HAP-1 (cell line): ENCODE measurements at regions not wholly inside any gene's neighbourhood (a gene's known extent, or its start where the extent isn't known, plus 50 kb on each side); places are given as distances from the start of the nearest gene placed in this dataset.

ENCODE experiments used
- DNase-seq, 2 experiments: peaks; one replicate each; pipeline ENCODE4 v3.0.0-alpha.2; 2016 to 2020; ENCODE audit warnings: low spot score in 2 of 2
- H3K27me3 ChIP-seq: fragments of 250-450 bp; sonication (Bioruptor Pico); 2 replicates; pipeline ENCODE4 v1.5.1; 2020; ENCODE audit warnings: low read depth, mild to moderate bottlenecking, moderate library complexity
- H3K36me3 ChIP-seq: fragments of 250-450 bp; sonication (Bioruptor Pico); replicated peaks from 2 replicates; pipeline ENCODE4 v1.5.1; 2020; ENCODE audit warnings: mild to moderate bottlenecking
- H3K4me1 ChIP-seq: fragments of 250-450 bp; sonication (Bioruptor Pico); 2 replicates; pipeline ENCODE4 v1.5.1; 2020; ENCODE audit warnings: mild to moderate bottlenecking
- H3K4me3 ChIP-seq: fragments of 250-450 bp; sonication (Bioruptor Pico); 2 replicates; pipeline ENCODE4 v1.5.1; 2020; ENCODE audit warnings: mild to moderate bottlenecking, moderate library complexity
- H3K9me3 ChIP-seq: fragments of 250-450 bp; sonication (Bioruptor Pico); 2 replicates; pipeline ENCODE4 v1.5.1; 2020; ENCODE audit warnings: mild to moderate bottlenecking, moderate library complexity
- in situ Hi-C: fragments of 300-500 bp; cut with MboI; formaldehyde crosslinking; loops from 3 replicates; pipeline ENCODE4 v1.14.3; 2020; ENCODE audit warnings: low sequenced_read_pairs, inconsistent platforms, mixed read lengths

DNA sequence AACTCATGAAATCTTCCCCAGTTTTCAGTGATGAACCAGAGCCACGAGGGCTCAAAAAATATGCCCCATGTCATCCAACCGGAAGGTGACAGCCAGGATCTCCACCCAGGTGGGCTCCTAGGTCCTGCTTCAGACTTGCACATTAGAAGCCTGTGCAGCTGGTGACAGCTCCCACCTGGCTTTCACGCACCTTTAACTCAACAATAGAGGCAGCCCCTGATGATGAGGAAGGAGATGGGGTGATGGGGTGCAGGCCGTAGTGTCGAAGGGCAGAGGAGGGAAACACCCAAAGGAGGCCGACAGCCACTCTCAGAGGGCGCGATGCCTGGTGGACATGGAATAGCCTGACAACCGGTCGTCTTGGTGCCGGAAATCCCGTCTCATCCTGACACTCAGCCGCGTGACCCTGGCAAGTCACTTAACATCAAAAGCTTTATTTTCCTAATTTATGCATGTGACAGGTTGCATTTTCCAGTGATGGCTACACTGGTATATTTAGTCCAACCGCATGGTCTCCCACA, 118.0 kb downstream of the SOX1 start:
- H3K4me1 ChIP-seq = no peaks in the 10 kb centered on the region
- no peaks in the 10 kb centered on the region for H3K27me3 ChIP-seq
- no peaks in the 10 kb centered on the region for H3K36me3 ChIP-seq
- no peak for DNase-seq
- no peaks in the 10 kb centered on the region for H3K9me3 ChIP-seq
- in situ Hi-C loops = no loop called here
- no peak overlapping the region for H3K4me3 ChIP-seq

DNA sequence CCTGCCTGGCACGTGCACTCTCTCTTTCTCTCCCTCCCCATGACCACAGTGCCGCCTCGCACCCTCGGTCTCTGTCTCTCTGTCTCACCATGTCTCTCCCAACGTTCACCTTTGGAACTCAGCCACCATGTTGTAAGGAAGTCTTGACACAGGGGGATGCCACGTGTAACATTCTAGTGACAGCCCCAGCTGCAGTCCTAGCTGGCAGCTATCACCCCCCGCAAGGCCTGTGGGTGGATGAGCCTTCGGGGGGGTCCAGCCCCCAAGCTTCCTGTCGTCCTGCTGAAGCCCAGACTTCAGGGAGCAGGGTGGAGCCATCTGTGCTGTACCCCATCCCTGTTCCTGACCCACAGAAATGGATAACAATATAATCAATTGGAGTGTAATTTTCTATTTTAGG, 118.5 kb downstream of the SOX1 start:
- H3K36me3 ChIP-seq = no peaks in the 10 kb centered on the region
- DNase-seq = no peak
- H3K27me3 ChIP-seq = no peaks in the 10 kb centered on the region
- no peaks in the 10 kb centered on the region for H3K9me3 ChIP-seq
- no peaks in the 10 kb centered on the region for H3K4me1 ChIP-seq
- in situ Hi-C loops = no loop called here
- H3K4me3 ChIP-seq = no peak overlapping the region

DNA sequence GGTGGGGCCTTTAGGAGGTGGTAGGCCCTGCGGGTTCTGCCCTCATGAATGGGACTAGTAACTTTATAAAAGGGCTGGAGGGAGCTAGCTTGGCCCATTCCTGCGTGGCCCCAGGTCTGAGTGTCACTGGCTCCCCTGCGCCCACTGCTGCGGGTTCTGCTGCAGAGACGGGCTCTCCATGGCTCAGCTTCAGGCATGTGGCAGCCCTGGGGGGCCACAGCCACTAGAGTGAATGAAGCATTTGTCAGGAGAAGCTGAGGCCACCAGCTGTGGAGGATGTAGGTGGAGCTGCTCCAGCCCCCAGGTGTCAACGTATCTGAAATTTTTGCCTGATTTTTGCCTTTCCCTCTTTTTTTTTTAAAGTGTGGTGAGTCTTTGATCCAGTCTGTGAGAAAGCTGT, 119.1 kb downstream of the SOX1 start:
- DNase-seq = no peak
- H3K4me3 ChIP-seq = no peak overlapping the region
- in situ Hi-C loops = no loop called here
- H3K36me3 ChIP-seq = no peaks in the 10 kb centered on the region
- H3K9me3 ChIP-seq = no peaks in the 10 kb centered on the region
- H3K27me3 ChIP-seq = no peaks in the 10 kb centered on the region
- no peaks in the 10 kb centered on the region for H3K4me1 ChIP-seq

GRCh38 chr13:112187527-112188297, 120.8 kb downstream of the SOX1 start:
- no peak overlapping the region for H3K4me3 ChIP-seq
- DNase-seq = no peak
- no peaks in the 10 kb centered on the region for H3K36me3 ChIP-seq
- in situ Hi-C loops = no loop called here
- no peaks in the 10 kb centered on the region for H3K27me3 ChIP-seq
- H3K4me1 ChIP-seq = no peaks in the 10 kb centered on the region
- no peaks in the 10 kb centered on the region for H3K9me3 ChIP-seq

DNA sequence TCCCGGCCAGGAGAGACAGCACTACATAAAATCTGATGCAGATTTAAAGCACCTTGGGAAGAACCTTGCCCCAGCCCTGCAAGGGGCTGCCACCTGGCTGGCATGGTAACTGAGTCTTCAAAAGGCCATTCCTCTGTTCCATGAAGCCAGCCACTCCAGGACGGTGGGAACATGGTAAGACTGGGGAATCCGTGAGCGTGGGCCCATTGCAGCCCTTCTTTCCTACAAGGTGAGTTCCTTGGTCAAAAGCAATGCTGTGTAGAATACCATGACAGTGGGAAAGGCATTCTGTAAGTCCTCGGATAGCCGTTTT, 121.3 kb downstream of the SOX1 start:
- Histone ChIP-seq H3K4me3 (no peak overlapping the region), H3K4me1 (no peaks in the 10 kb centered on the region), H3K36me3 (no peaks in the 10 kb centered on the region), H3K9me3 (no peaks in the 10 kb centered on the region), H3K27me3 (no peaks in the 10 kb centered on the region)
- in situ Hi-C loops = no loop called here
- DNase-seq = no peak

DNA sequence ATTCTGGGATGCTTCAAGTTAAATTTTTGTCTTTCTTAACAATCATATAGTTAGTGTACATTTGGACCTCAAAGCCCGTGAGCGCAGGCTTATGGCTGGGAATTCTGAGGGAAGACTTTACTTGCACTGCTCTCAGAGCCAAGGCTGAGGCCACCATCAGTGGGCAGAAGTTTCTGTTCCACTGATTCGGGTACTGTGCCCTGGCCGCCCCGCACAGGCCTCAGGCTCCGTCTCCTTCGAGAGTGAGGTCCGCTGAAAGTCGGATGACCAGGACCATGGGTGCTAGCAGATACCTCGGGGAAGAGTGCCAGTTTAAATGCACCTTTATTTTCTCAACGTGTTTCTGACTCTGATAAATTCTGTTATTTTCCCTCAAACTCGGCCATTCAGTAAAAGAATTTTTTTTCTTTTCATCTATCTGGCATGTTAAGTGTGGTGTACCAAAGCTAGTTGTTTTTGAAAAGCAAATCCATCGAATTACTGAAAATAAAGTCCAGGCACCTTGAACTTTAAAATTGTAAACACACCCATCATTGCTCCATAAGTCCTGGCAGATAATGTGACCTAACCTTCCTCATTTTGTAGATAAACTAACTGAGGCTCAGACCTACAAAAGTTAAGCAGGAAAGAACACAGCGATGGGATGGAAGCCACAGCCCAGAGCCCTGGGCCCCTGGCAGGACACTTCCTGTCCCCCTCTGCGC, 126.7 kb downstream of the SOX1 start:
- no peak for DNase-seq
- in situ Hi-C loops = no loop called here
- no peaks in the 10 kb centered on the region for H3K36me3 ChIP-seq
- H3K4me1 ChIP-seq = no peaks in the 10 kb centered on the region
- no peaks in the 10 kb centered on the region for H3K9me3 ChIP-seq
- H3K4me3 ChIP-seq = no peak overlapping the region
- no peaks in the 10 kb centered on the region for H3K27me3 ChIP-seq

GRCh38 chr13:112194167-112194530, 127.2 kb downstream of the SOX1 start:
- Histone ChIP-seq H3K9me3 (no peaks in the 10 kb centered on the region), H3K4me3 (no peak overlapping the region), H3K27me3 (no peaks in the 10 kb centered on the region), H3K4me1 (no peaks in the 10 kb centered on the region), H3K36me3 (no peaks in the 10 kb centered on the region)
- in situ Hi-C loops = no loop called here
- DNase-seq = no peak

DNA sequence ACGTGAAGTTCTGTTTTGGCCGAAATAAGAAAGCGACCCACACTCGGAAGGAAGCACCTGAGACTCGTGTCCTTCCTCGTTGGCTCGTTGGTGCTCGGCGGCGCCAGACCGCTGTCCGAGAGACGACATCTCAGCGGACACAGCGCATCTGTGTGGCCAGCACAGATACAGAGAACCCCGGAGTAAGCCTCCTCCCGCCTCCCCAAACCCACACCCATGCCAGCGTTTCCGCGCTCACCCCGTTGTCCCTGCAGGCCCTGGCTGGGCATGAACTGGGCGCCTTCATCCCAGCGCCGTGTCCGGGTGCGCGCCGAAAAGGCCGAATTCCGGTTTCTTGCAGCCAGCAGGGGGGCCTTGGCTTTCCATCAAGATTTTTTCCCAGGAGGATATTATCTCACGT, 127.6 kb downstream of the SOX1 start:
- no peak for DNase-seq
- Histone ChIP-seq H3K36me3 (no peaks in the 10 kb centered on the region), H3K4me3 (no peak overlapping the region), H3K4me1 (no peaks in the 10 kb centered on the region), H3K27me3 (no peaks in the 10 kb centered on the region), H3K9me3 (no peaks in the 10 kb centered on the region)
- in situ Hi-C loops = no loop called here

DNA sequence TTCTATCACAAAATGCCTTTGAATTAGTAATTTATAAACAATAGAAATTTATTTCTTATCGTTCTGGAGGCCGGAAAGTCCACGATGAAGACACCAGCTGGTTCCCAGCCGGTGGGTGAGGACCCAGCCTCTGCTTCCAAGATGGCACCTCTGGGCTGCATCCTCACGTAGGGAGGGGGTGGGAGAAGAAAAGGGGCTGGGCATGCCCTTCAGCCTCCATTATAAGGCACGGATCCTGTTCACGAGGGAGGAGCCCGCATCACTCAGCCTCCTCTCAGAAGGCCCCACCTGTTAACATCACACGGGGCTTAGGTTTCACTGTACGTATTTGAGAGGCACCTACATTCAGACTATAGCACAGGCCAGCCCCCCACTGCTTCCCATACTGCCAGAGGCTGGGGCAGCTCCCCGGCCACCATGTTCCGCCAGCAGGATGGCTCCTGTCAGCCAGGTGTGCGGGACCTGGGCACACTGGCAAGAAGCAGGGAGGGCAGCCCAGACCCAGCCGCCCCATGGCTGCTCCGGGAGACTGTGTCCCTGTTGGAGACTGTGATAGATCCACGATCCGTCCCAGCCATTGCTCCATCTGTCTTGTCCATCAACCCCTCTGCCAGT, 131.6 kb downstream of the SOX1 start:
- DNase-seq = no peak
- no peaks in the 10 kb centered on the region for H3K36me3 ChIP-seq
- no peaks in the 10 kb centered on the region for H3K4me1 ChIP-seq
- no peaks in the 10 kb centered on the region for H3K9me3 ChIP-seq
- no peaks in the 10 kb centered on the region for H3K27me3 ChIP-seq
- no peak overlapping the region for H3K4me3 ChIP-seq
- in situ Hi-C loops = no loop called here

GRCh38 chr13:112200200-112200599, 133.3 kb downstream of the SOX1 start:
- Histone ChIP-seq H3K36me3 (no peaks in the 10 kb centered on the region), H3K4me1 (no peaks in the 10 kb centered on the region), H3K9me3 (no peaks in the 10 kb centered on the region), H3K27me3 (peaks cover 6% of the 10 kb centered on the region), H3K4me3 (no peak overlapping the region)
- no peak for DNase-seq
- in situ Hi-C loops = no loop called here

DNA sequence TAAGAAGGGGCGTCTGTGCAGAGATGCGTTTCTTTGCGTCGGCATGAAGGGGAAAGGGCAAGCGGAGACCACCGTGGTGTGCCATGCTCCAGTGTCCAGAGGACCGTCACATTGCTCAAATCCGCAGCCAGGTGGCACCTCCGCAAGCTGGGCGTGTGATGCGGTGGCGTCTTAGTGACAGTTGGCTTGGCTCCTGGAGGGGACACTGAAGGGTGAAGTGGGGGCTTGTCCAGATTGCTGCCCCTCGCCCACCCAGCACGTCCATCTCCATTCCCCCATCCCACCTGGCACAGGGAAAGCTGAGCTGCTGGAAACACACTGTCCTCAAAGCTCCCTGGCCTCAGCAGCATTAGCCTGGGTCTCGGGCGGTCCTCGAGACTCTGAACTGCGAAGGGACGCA, 135.3 kb downstream of the SOX1 start:
- no peak overlapping the region for H3K4me3 ChIP-seq
- H3K4me1 ChIP-seq = no peaks in the 10 kb centered on the region
- H3K27me3 ChIP-seq = peaks cover 24% of the 10 kb centered on the region
- no peaks in the 10 kb centered on the region for H3K36me3 ChIP-seq
- DNase-seq = no peak
- H3K9me3 ChIP-seq = no peaks in the 10 kb centered on the region
- in situ Hi-C loops = no loop called here

DNA sequence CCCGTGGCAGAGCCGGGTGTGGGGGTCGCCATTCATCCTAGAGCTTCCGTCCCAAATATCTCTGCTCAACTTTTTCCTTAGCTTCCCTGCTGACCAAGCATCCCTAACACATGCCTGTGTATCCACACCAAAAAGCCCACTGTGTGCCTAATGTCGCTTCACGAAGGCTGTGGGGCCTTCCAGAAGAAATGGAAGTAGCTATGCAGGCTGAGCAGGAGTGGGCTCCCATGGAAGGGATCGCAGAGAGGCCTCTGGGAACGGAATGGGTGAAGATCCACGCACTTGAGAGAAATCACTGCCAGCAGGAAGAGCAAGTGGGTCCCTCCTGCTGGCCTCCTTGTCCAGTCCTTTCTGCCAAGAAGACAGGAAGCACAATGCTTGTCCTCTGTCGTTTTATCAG, 136.0 kb downstream of the SOX1 start:
- no peak for DNase-seq
- in situ Hi-C loops = no loop called here
- no peaks in the 10 kb centered on the region for H3K9me3 ChIP-seq
- no peaks in the 10 kb centered on the region for H3K36me3 ChIP-seq
- H3K27me3 ChIP-seq = peaks cover 24% of the 10 kb centered on the region
- no peaks in the 10 kb centered on the region for H3K4me1 ChIP-seq
- H3K4me3 ChIP-seq = no peak overlapping the region

- H3K27me3 ChIP-seq = peaks cover 24% of the 10 kb centered on the region
Measured at GRCh38 chr13:112203614-112204013, 136.7 kb downstream of the SOX1 start.

More at GRCh38 chr13:112203614-112204013, 136.7 kb downstream of the SOX1 start:
- no peaks in the 10 kb centered on the region for H3K4me1 ChIP-seq
- no peak overlapping the region for H3K4me3 ChIP-seq
- H3K9me3 ChIP-seq = no peaks in the 10 kb centered on the region
- DNase-seq = no peak
- in situ Hi-C loops = no loop called here
- no peaks in the 10 kb centered on the region for H3K36me3 ChIP-seq
